ENCODE measurements at regions not wholly inside any gene's neighbourhood (a gene's known extent, or its start where the extent isn't known, plus 50 kb on each side); places are given as distances from the start of the nearest gene placed in this dataset.

DNA sequence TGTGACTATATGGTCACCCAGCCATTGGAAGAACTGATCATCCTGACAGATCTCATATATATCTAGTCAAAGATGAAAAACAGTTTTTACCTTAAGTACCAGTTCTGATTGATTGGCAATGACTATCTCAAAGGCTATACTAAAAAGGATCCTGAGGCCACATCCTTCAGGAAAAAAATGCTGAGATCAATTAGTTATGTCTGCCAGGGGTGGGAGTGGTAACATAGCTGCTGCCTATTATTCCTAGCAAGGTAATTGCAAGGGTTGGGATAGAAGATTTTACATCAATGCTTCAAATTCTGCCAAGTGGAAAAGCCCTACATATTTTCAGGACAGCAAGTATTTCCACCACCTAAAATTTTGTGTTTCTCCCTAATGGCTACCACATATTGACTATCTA, 114.7 kb downstream of the C1D start:
- TF ChIP-seq STAT6 (CRISPR knock-in tag; conservative IDR thresholded peaks at IDR 0.05; ENCODE audit: low read depth) (no peak), ZNF423 (CRISPR knock-in tag; IDR thresholded peaks at IDR 0.05) (no peak), CTCF (IDR thresholded peaks at IDR 0.05) (no peak)
- TF ChIP-seq, protein P1, sequence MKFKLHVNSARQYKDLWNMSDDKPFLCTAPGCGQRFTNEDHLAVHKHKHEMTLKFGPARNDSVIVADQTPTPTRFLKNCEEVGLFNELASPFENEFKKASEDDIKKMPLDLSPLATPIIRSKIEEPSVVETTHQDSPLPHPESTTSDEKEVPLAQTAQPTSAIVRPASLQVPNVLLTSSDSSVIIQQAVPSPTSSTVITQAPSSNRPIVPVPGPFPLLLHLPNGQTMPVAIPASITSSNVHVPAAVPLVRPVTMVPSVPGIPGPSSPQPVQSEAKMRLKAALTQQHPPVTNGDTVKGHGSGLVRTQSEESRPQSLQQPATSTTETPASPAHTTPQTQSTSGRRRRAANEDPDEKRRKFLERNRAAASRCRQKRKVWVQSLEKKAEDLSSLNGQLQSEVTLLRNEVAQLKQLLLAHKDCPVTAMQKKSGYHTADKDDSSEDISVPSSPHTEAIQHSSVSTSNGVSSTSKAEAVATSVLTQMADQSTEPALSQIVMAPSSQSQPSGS (CRISPR knock-in tag; IDR thresholded peaks at IDR 0.05; ENCODE audit: borderline replicate concordance, low read depth): no peak
- TF ChIP-seq, protein P2, sequence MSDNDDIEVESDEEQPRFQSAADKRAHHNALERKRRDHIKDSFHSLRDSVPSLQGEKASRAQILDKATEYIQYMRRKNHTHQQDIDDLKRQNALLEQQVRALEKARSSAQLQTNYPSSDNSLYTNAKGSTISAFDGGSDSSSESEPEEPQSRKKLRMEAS (CRISPR knock-in tag; IDR thresholded peaks at IDR 0.05): no peak
